MM.1S (cell line): ENCODE measurements at regions not wholly inside any gene's neighbourhood (a gene's known extent, or its start where the extent isn't known, plus 50 kb on each side); places are given as distances from the start of the nearest gene placed in this dataset.

Experiments used
- DNase-seq: peaks from one replicate; pipeline ENCODE4 v3.0.0-alpha.2; 2015
- H2AFZ ChIP-seq: fragments of 300-600 bp; sonication (generic); 2 replicates; pipeline ENCODE4 v1.6.0; 2016; ENCODE audit warnings: antibody characterized with exemption, low read length
- H3F3A ChIP-seq: fragments of 300-600 bp; sonication (generic); 2 replicates; pipeline ENCODE4 v1.6.1; 2016; ENCODE audit warnings: mild to moderate bottlenecking, antibody characterized with exemption, low read length, moderate library complexity, mixed read lengths; ENCODE audit not compliant: insufficient read depth
- H3K27ac ChIP-seq: fragments of 300-600 bp; sonication (generic); 2 replicates; pipeline ENCODE4 v1.5.1; 2016; ENCODE audit warnings: mild to moderate bottlenecking, low read length
- H3K27me3 ChIP-seq: fragments of 300-600 bp; sonication (generic); replicated peaks from 2 replicates; pipeline ENCODE4 v1.6.0; 2016; ENCODE audit warnings: low read length; ENCODE audit not compliant: insufficient read depth
- H3K36me3 ChIP-seq: fragments of 300-600 bp; sonication (generic); replicated peaks from 2 replicates; pipeline ENCODE4 v1.6.1; 2016; ENCODE audit warnings: mild to moderate bottlenecking, low read length, mixed read lengths; ENCODE audit not compliant: insufficient read depth
- H3K4me1 ChIP-seq: fragments of 300-600 bp; sonication (generic); 2 replicates; pipeline ENCODE4 v1.6.1; 2016; ENCODE audit warnings: low read length, mixed read lengths
- H3K4me2 ChIP-seq: fragments of 300-600 bp; sonication (generic); 2 replicates; pipeline ENCODE4 v1.6.0; 2016; ENCODE audit warnings: low read depth, low read length
- H3K4me3 ChIP-seq: fragments of 300-600 bp; sonication (generic); 2 replicates; pipeline ENCODE4 v1.5.1; 2016; ENCODE audit warnings: low read length, mixed read lengths
- H3K79me2 ChIP-seq: fragments of 300-600 bp; sonication (generic); 2 replicates; pipeline ENCODE4 v1.6.1; 2016; ENCODE audit warnings: mixed run types, low read length, mixed read lengths
- H3K9ac ChIP-seq: fragments of 300-600 bp; sonication (generic); 2 replicates; pipeline ENCODE4 v1.6.1; 2016; ENCODE audit warnings: low read length, mixed read lengths
- H3K9me2 ChIP-seq: fragments of 300-600 bp; sonication (generic); replicated peaks from 2 replicates; pipeline ENCODE4 v1.6.1; 2016; ENCODE audit warnings: mild to moderate bottlenecking, low read length, mixed read lengths; ENCODE audit not compliant: insufficient read depth
- H3K9me3 ChIP-seq: fragments of 300-600 bp; sonication (generic); replicated peaks from 2 replicates; pipeline ENCODE4 v1.6.1; 2016; ENCODE audit warnings: mild to moderate bottlenecking, low read length, mixed read lengths; ENCODE audit not compliant: insufficient read depth
- H4K20me1 ChIP-seq: fragments of 300-600 bp; sonication (generic); 2 replicates; pipeline ENCODE4 v1.6.1; 2016; ENCODE audit warnings: mild to moderate bottlenecking, low read length, moderate library complexity, mixed read lengths; ENCODE audit not compliant: insufficient read depth
- CTCF ChIP-seq: fragments of 300-600 bp; sonication (generic); IDR thresholded peaks from 2 replicates; pipeline ENCODE4 v1.5.1; 2016; ENCODE audit warnings: antibody characterized with exemption, low read length, mixed read lengths
- EZH2 ChIP-seq: fragments of 300-600 bp; sonication (generic); optimal IDR thresholded peaks from 2 replicates; pipeline ENCODE3; 2017; ENCODE audit warnings: low read depth, mild to moderate bottlenecking, antibody characterized with exemption, low read length, mixed read lengths
- EZH2phosphoT487 ChIP-seq: fragments of 300-600 bp; sonication (generic); IDR thresholded peaks from 2 replicates; pipeline ENCODE4 v1.6.1; 2018; ENCODE audit warnings: antibody characterized with exemption, low read length

GRCh38 chr17:71166311-71166710 lies 954.5 kb upstream of the SOX9 start:
- no peaks in the 10 kb centered on the region for H4K20me1 ChIP-seq
- H2AFZ ChIP-seq, result no peak overlapping the region
- H3K9me2 ChIP-seq, result no peaks in the 10 kb centered on the region
- no peaks in the 10 kb centered on the region for H3F3A ChIP-seq
- no peaks in the 10 kb centered on the region for H3K4me1 ChIP-seq
- TF ChIP-seq CTCF (no peak), EZH2 (no peak), EZH2phosphoT487 (no peak)
- H3K79me2 ChIP-seq, result no peaks in the 10 kb centered on the region
- DNase-seq, result no peak
- no peak overlapping the region for H3K27ac ChIP-seq
- H3K9me3 ChIP-seq, result no peaks in the 10 kb centered on the region
- H3K27me3 ChIP-seq, result no peaks in the 10 kb centered on the region
- no peak overlapping the region for H3K4me3 ChIP-seq
- no peak overlapping the region for H3K4me2 ChIP-seq
- no peak overlapping the region for H3K9ac ChIP-seq
- H3K36me3 ChIP-seq, result no peaks in the 10 kb centered on the region

- H3K9ac ChIP-seq, result no peak overlapping the region
- H3K79me2 ChIP-seq, result no peaks in the 10 kb centered on the region
- H3K27me3 ChIP-seq, result no peaks in the 10 kb centered on the region
- no peaks in the 10 kb centered on the region for H3F3A ChIP-seq
- no peaks in the 10 kb centered on the region for H3K36me3 ChIP-seq
- no peak overlapping the region for H3K4me2 ChIP-seq
- no peak for DNase-seq
- H3K4me1 ChIP-seq, result no peaks in the 10 kb centered on the region
- no peaks in the 10 kb centered on the region for H3K9me3 ChIP-seq
- no peaks in the 10 kb centered on the region for H4K20me1 ChIP-seq
- TF ChIP-seq CTCF (no peak), EZH2 (no peak), EZH2phosphoT487 (no peak)
- H2AFZ ChIP-seq, result no peak overlapping the region
- no peak overlapping the region for H3K27ac ChIP-seq
- no peak overlapping the region for H3K4me3 ChIP-seq
- no peaks in the 10 kb centered on the region for H3K9me2 ChIP-seq
Measured at GRCh38 chr17:71168053-71168741, 952.6 kb upstream of the SOX9 start.

GRCh38 chr17:71170070-71170469 lies 950.8 kb upstream of the SOX9 start:
- Histone ChIP-seq H3K4me1 (no peaks in the 10 kb centered on the region), H3K9ac (no peak overlapping the region), H3K9me3 (no peaks in the 10 kb centered on the region), H4K20me1 (no peaks in the 10 kb centered on the region), H3K4me2 (no peak overlapping the region), H3K27ac (no peak overlapping the region), H3K4me3 (no peak overlapping the region), H3K27me3 (no peaks in the 10 kb centered on the region), H2AFZ (no peak overlapping the region), H3K9me2 (no peaks in the 10 kb centered on the region), H3F3A (no peaks in the 10 kb centered on the region), H3K36me3 (no peaks in the 10 kb centered on the region), H3K79me2 (no peaks in the 10 kb centered on the region)
- no peak for DNase-seq
- TF ChIP-seq EZH2 (no peak), CTCF (no peak), EZH2phosphoT487 (no peak)
